ENCODE measurements at regions not wholly inside any gene's neighbourhood (a gene's known extent, or its start where the extent isn't known, plus 50 kb on each side); places are given as distances from the start of the nearest gene placed in this dataset.

DNA sequence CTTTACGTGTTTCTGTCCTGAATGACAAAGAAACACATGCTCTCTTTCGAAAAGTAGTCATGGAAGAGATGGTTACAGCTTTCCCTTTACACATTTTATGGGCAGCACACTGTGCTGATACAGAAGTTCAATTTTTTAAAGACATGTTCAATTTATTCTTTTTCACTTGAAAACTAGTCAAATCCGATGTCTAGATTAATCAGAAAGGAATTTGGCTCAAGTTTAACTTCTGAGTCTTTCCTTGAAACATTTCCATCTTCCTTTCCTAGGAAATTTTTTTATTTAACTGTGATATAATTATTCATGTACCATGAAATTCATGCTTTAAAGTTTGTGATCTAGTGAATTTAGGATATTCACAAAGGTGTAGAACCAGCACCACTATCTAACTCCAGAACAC is 360.1 kb downstream of the TNS3 start:
- no peak for DNase-seq (ENCODE audit: low read depth in 2 of 2)

DNA sequence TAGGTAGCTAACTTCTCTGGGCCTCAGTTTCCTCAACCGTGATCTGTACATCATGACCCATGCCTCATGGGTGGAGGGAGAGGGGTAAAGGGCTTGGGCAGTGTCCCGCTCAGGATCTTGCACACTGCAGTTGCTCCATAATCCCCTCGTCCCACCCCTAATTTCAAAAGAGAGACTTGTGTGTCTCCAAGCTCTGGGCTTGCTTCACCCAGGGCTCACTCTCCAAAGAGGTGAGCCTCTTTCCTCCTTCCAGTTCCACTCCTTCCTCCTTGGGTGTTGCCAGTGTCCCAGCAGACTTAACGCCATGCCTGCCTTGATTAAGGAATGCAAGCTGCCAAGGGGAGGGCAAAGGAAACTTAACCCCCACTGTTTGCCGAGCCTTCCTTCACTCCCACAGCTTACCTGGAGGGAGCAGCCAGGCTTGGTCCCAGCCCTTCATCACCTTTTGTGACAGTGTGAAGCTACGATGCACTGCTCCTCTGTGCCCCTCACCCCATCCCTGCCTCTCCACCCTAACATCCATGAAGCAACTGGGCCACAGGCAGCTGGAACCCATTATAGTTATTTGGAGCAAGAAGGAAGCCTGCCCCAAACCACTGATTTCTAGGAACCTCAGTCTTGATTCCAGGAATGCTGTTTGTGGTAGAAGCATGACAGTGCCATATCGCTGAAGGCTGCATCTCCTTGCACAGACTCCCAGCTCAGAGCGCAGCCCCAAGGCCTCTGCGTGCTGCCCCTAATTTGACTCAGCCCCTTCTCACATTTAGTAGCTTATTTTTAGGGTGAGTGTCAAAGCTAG is 363.3 kb downstream of the TNS3 start:
- peak; percentile 72 to 80 for DNase-seq (ENCODE audit: low read depth in 2 of 2)

DNA sequence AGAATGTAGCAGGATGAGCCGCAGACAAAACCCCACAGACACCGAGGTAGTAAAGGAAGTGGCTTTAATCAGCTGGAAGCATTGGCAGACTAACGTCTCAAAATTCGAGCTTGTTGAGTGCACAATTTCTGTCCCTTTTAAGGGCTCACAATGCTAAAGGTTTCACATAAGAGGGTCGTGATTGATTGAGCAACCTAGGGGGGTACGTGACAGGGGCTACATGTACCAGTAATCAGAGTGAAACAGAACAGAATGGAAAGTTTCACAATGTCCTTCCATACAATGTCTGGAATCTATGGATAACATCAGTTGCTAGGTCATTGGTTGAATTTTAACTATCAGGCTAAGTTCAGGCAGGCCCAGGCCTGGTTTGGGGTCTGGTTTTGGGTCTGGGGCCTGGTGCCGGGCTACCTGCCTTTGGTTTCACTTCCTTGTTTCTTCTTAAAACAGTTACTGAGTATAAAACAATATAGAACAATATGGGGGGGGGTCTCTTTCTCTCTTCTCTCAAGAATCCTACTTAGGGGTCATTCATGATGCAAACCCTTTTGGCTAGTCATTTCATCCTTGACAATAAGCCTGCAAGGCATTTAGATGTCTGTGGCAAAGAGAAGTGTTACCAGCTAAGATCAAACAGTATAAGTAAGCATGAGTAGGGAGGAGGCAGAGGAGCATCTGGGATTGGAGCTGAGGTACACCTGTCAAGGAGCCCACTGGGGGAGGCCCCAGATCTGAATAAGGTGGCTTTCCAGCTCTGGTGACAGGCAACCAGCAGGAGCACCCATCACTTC is 364.1 kb downstream of the TNS3 start:
- no peak for DNase-seq (ENCODE audit: low read depth in 2 of 2)

DNA sequence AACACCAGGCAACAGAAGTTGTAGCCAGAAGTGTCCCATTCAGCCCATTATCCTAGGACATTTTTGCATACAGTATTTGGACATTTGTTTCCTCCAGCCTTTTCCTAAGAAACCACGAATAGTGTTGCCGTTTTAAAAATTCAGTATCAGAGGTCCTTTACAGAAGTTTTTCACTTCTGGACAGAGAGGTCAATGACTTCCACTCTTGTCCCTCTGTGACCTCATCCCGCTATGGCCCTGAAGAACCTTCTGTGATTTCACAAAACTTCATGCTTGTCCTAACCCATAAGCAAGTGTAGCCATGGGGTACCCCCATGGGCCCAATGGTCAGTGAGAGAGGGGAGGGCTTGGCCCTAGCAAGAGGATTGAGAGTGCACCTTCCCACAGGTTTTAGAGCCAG is 364.8 kb downstream of the TNS3 start:
- no peak for DNase-seq (ENCODE audit: low read depth in 2 of 2)

DNA sequence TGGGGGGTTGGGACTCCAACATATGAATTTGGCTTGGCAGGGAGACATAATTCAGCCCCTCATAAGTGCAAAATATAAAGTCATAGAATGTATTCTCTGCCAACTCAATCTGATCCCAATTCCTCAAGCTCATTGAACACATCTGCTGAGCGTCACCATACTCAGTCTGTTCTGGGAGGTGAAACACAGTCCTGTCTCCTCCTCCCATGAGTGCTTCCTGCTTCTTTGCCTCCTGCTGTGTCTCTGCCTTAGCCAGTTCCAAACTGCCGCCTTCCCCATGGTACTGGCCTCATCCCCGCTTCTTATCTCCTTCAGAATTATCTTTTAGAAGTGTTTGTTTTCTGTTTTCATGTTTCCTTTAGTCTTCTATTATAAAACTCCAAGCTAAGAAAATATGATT is 365.5 kb downstream of the TNS3 start:
- DNase-seq (ENCODE audit: low read depth in 2 of 2): no peak

DNA sequence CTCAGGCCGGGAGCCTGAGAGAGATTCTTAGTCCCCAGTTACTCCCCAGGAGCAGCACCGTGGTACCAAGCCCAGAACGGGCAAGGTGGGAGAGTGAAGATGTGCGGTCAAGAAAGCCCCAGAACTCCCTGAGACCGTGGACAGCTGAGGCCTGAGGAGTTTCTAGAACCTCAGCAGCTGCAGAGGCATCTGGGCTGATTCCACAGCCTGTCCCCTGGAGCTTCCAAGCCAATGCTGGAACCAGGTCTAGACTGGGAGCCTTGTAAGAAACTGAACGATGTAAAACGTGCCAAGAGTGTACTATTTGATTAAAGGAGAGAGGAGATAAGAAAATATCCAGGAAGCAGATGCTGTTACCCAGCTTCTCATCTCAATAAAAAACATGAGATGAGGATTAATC is 366.3 kb downstream of the TNS3 start:
- no peak for DNase-seq (ENCODE audit: low read depth in 2 of 2)

DNA sequence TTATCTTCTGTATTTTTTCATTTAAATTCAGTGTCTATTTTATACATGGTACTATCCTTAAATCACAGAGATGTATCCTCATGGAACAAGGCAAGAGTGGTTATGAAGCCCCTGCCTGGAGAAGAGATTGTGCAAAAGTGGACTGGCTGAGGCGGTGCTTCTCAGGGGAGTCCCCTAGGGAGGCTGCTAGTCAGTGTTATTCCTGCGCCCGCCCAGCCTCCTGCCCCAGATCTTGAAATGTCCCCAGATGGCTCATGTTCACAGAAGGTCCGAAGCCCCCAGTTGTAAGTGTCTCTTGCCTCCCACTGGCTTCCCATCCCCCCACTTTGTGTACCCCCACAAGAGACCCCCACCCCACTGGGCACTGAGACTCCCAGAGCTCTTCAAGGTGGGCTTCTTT is 366.9 kb downstream of the TNS3 start:
- no peak for DNase-seq (ENCODE audit: low read depth in 2 of 2)

DNA sequence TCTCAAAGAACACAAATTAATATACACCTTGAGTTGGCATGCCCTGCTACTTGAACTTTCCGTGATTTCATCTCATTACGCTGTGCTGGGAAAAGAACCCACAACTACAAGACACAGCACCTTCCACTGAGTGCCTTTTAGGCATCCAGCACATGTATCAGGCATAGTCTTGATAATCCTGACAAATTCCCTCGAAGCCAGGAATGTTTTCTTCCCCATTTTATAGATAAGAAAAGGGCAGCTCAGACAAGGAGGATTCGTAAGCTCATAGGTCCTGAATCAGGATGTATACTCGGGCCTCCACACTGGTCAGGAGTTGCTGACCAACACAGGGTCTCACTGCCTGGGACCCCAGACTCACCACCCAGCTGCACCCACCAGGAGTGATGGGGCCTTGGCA is 368.6 kb downstream of the TNS3 start:
- DNase-seq (ENCODE audit: low read depth in 2 of 2): no peak

DNA sequence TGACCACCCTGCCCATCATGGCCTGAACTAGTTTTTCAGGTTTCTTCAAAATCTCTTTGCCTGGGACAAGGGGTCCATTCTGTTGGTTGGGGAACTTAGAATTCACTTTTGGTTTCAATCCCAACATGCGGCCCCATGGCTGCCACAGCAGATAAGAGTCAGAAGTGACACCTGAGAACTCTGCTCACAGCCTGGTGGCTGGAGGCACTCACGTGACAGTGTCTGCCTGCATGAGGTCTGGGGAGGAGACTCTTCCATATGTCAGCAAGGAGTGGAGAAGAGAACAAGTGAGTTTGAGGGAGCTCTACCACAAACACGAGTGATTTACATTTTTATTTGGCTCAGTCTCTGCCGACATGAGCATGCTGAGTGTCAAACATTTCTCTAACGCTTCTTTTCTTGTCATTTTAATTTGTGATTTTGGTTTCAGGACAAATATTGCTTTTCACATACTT is 370.4 kb downstream of the TNS3 start:
- no peak for DNase-seq (ENCODE audit: low read depth in 2 of 2)

DNA sequence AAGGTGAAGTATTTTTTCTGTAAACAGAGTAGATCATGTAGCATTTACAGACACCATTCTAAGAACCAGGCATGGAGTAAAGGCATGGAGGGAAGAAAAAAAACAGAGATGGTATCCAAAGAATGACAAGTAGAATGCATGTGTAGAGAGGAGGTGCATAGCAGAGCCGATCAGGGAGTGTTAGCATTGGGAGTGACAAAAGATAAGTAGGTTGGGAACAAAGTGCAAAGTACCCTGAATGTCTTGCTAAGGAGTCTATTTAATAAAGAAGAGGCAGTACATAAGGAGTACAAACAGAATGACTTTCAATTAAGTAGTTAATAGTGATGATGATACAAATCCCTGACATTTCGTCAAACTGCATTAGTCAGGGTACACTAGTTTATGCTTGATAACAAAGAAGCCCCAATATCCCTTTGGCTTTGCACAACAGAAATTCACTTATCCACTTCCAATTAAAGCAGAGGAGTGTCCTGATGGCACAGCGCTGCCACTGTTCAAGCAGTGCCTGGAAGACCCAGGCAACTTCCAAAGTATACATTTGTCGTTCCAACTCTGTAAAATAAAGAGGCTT is 371.5 kb downstream of the TNS3 start:
- no peak for DNase-seq (ENCODE audit: low read depth in 2 of 2)

DNA sequence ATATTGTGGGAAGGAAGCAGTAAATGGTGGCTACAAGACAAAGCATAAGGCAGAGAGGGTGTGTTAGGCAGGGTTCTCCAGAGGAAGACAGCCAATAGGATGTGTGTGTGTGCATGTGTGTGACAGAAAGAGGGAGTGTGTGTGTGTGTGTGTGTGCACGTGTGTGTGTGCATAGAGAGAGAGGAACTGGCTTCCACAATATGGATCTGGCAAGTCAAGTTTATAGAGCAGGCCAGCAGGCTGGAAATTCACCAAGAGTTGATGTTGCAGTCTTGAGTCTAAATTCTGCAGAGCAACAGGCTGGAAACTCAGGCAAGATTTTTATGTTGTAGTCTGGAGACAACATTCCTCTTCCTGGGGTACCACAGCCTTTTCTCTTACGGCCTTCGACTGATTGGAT is 374.0 kb downstream of the TNS3 start:
- DNase-seq (ENCODE audit: low read depth in 2 of 2): no peak

DNA sequence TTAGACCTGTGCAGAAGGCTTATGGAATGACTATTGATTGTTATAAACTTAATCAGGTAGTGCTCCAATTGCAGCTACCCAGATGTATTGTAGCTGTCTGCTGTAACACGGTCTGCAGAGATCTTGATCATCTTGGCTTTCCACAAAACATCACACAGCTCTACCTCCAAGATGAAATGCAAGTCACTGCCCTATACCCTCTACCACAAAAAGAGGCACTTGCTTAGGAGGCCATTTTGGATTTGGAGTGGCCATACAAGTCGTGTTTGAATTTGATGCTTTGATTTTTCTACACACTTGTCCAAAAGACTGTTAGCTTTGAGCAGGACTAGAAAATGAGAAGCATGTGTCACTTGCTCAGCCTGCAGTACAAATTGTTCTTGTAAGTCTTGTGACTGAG is 377.2 kb downstream of the TNS3 start:
- DNase-seq (ENCODE audit: low read depth in 2 of 2): no peak

DNA sequence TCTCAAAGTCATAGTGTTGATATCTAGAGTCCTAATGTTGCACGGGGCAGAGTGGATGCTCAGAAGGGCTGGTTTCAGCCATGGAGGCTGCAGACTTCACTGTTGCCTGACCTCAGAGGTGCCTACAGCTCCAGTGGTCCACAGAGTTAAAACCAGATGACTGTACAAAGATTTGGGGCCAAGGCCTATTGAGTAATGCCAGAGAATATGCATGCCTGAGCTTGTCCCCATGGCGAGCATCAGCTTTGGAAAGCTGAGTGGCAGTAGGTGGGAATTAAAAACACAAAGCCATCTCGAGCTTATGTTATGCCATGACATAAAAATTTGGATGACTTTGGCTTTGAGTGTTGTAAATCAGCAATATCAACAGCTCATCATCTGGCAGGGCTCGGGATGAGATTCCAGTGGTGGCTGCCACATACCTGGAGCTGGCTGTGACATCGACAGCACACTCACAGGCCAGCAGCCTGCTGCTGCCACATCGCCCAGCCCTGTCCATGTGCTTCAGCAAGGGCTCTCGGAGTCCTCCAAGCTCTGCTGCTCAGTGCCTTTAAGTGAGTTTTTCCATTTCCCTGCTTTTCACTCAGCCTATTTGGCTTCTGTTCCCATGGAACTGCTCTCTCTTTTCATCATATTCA is 379.6 kb downstream of the TNS3 start:
- no peak for DNase-seq (ENCODE audit: low read depth in 2 of 2)

DNA sequence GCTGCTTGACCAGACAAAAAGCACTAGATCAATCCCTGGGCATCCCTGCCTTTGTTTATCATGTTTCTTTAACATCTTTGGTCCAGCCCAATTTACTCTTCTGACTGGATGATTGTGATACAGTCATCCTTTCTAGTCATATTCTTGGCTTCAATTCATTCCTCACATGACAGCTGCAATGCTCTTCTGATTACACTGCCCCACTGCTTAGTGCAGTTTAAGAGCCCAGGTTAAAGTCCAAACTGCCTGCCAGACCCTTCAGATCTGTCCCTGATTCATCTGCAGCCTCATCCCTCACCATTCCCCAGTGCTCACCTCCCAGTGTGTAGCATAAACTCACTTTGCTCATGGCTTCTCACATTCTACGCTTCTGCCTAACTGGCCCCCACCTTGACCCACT is 383.8 kb downstream of the TNS3 start:
- no peak for DNase-seq (ENCODE audit: low read depth in 2 of 2)

DNA sequence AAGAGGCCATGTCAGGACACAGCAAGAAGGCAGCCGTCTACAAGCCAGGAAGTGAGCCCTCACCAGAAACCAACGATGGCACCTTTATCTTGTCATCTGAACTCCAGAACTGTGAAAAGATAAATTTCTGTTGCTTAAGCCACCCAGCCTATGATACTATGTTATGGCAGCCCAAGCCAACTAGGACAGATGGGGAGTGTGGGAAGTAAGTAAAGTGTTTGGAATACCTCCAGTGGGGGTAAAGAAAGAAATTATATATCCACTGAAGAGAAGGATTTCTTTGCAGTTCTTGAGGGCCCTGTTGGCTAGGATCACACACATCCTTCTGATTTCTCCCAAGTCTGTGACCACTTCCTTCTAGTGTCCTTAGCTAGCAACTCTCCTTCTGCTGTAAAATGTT is 384.4 kb downstream of the TNS3 start:
- no peak for DNase-seq (ENCODE audit: low read depth in 2 of 2)

DNA sequence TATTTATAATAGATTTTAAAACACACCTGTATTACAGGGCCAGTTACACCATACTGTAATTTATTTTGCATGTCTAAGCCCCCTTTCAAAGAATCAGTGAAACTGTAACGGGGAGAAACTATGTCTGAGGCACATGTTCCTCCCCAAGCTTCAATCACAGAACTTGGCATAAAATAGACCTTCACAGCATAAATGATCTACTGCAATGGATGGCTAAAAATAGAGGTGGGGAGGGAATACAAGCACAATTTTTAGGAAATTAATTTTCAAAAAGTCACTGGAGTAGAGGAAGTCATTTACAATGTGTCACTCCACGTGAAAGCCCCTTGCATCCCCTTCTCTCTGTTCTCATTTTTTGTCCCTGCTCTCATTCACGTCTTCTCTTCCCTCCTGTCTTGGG is 385.2 kb downstream of the TNS3 start:
- DNase-seq (ENCODE audit: low read depth in 2 of 2): no peak

DNA sequence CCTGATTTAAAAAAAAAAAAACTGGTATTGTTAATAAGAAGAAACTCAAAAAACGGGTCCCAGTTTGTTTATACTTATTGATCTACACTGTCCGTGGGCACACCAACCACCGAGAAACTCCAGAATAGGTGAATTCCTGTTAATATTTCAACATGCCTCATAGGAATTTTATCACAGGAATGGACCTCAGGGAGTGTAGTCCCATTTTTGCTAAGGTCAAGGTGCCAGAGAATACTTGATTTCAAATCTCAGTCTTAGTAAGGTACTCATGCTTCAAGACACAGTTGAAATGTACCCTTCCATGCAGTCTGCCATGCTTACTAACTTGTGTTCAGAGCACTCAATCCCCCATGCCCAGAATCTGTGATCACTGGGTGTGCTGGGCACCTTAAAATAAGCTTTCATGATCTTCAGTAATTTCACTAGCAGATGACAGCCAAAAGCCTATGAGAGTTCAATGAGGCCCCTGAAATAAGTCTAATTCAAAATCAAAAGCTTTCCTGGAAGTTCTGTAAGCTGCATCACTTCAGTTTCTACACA is 385.7 kb downstream of the TNS3 start:
- DNase-seq (ENCODE audit: low read depth in 2 of 2): no peak

DNA sequence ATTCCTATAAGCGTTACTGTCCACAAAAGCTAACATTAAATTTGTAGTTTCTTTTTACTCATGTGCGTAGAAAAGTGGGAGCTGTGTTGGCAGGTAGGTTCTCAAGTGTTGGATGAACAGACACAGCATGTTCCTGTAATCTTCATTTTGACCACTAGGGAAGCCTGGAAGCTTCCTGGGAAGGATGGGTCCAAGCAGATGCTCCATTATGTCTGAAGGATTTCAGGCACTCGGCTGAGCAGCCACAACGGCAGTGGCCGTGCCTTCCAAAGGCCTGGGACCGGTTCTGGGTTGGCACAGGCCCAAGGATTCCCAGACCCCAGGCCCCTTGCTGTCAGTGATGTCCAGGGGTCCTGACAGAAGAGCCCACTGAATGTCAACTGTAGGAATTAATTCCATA is 386.3 kb downstream of the TNS3 start:
- no peak for DNase-seq (ENCODE audit: low read depth in 2 of 2)

DNA sequence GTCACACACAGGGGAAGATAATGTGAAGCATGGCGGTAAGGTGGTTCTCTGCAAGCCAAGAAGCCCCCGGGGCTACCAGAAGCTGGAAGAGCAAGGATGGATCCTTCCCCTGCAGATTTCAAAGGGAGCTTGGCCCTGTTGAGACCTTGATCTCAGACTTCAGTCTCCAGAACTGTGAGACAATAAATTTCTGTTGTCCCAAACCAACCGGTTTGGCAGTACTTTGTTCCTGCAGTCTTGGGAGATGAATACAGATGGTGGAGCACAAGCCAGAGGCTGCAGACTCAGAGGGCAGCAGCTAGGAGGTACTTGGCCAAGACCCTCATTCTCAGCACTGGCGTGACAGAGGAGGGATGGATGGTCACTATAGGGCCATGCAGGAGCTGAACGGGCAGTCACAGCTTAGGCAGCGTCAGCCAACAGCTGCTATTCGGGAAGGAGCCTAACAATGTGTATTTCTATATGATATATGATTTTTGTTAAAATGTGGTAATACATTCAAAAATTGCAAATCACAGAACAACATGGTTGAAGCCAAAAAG is 387.3 kb downstream of the TNS3 start:
- DNase-seq (ENCODE audit: low read depth in 2 of 2): no peak

DNA sequence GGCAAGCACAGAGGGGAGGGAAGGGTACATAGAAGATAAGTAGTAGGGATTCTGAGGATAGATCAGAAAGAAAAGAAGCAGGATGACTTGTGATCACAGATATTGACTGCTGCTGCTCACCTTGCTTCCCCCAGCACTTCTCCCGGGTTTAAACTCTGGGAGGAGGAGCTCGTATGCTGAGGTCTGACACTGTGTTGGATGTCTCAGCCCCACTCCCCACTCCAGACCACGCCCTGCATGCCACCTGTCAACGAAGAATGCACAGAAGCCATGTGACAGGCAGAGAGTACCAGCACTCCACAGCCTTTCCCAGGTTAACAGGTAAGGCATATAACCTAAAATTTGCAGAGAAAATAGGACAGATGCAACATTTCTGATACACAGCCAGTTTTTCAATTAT is 388.9 kb downstream of the TNS3 start:
- no peak for DNase-seq (ENCODE audit: low read depth in 2 of 2)

DNA sequence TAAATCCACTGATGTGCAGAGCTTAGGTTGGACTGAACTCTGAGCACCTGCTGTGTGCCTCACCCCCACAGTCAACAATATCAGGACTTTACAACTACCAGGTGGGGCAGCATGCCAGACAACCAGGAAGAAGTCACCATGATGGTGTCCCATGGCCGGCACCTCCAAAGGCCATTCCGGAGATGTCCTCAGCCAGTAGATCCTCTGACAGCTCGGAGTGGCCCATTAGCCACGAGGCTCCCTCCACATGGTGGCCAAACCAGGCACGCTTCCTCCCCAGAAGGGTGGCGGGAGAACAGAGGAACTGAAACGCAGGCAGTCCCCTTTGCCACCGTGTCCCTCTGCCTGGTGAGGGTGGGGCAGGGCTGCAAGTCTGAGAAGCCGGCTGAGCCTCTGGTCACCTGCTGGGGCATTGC is 390.0 kb downstream of the TNS3 start:
- no peak for DNase-seq (ENCODE audit: low read depth in 2 of 2)

DNA sequence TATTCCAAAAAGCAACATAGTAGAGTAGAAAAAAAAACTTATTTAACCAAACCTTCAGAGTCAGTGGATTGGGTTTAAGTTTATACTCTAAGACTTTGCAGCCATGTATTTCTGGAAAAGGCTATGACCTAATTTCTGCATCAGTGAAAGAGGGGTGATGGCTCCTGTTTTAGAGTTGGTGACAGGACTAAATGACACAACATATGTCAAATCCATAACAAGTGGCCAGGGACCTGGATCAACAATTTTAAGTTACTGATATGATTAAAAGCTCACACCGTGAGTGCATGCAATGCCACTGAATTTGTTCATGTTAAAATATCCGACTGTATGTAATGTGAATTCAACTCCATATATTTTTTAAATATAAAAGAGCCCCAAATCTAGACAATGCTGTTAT is 390.6 kb downstream of the TNS3 start:
- DNase-seq (ENCODE audit: low read depth in 2 of 2): no peak
